GM21576 (cell line): ENCODE measurements at regions not wholly inside any gene's neighbourhood (a gene's known extent, or its start where the extent isn't known, plus 50 kb on each side); places are given as distances from the start of the nearest gene placed in this dataset.
"Not testable (repeated sequence)": the region's sequence is repeated elsewhere in the genome, so short reads cannot be mapped to it uniquely, and the experiment has no call there.

Experiments
- ATAC-seq: cut with Tn5 transposase; IDR thresholded peaks from one replicate; pipeline ENCODE4 v1.9.1; 2021; ENCODE audit warnings: mild to moderate bottlenecking, moderate library complexity; ENCODE audit not compliant: unreplicated experiment

- ATAC-seq, result no peak
Measured at GRCh38 chr12:22115711-22116110, 69.7 kb downstream of the CMAS start.

- no peak for ATAC-seq
Measured at GRCh38 chr12:22116376-22116775, 70.4 kb downstream of the CMAS start.

GRCh38 chr12:22117563-22118237 is 71.7 kb downstream of the CMAS start:
- ATAC-seq, result no peak

GRCh38 chr12:22118238-22118790 is 72.3 kb downstream of the CMAS start:
- no peak for ATAC-seq

GRCh38 chr12:22121224-22121623 is 75.2 kb downstream of the CMAS start:
- ATAC-seq, result peak; percentile 71

- ATAC-seq, result no peak
Measured at GRCh38 chr12:22122359-22122758, 76.3 kb downstream of the CMAS start.

GRCh38 chr12:22124987-22125386 is 79.0 kb downstream of the CMAS start:
- no peak for ATAC-seq

- ATAC-seq, result not testable (repeated sequence)
Measured at GRCh38 chr12:22126101-22126500, 80.1 kb downstream of the CMAS start.

GRCh38 chr12:22126758-22127157 is 80.7 kb downstream of the CMAS start:
- ATAC-seq, result no peak

GRCh38 chr12:22130671-22131070 is 84.7 kb downstream of the CMAS start:
- no peak for ATAC-seq

- not testable (repeated sequence) for ATAC-seq
Measured at GRCh38 chr12:22136604-22137117, 90.6 kb downstream of the CMAS start.
